Embryonic facial prominence (tissue), 1 donor: ENCODE measurements at regions not wholly inside any gene's neighbourhood (a gene's known extent, or its start where the extent isn't known, plus 50 kb on each side); places are given as distances from the start of the nearest gene placed in this dataset.

ENCODE experiments used
- DNase-seq: peaks from one replicate; pipeline ENCODE4 v3.0.0-alpha.2; 2016; ENCODE audit errors: extremely low spot score

GRCh38 chr10:28926932-28927331 lies 249.6 kb downstream of the BAMBI start:
- no peak for DNase-seq

- no peak for DNase-seq
Observed at GRCh38 chr10:28928484-28928883, 251.2 kb downstream of the BAMBI start.

- DNase-seq = no peak
Observed at GRCh38 chr10:28929942-28930341, 252.6 kb downstream of the BAMBI start.

- DNase-seq = no peak
Observed at GRCh38 chr10:28930514-28931495, 253.5 kb downstream of the BAMBI start.

- DNase-seq = no peak
Observed at GRCh38 chr10:28935061-28935460, 257.7 kb downstream of the BAMBI start.

GRCh38 chr10:28937959-28938358 lies 260.6 kb downstream of the BAMBI start:
- no peak for DNase-seq

GRCh38 chr10:28938745-28939144 lies 261.4 kb downstream of the BAMBI start:
- DNase-seq = no peak

- DNase-seq = peak; percentile 69
Observed at GRCh38 chr10:28939281-28940157, 262.2 kb downstream of the BAMBI start.

- DNase-seq = no peak
Observed at GRCh38 chr10:28940158-28940888, 263.0 kb downstream of the BAMBI start.

- no peak for DNase-seq
Observed at GRCh38 chr10:28942012-28942411, 264.7 kb downstream of the BAMBI start.

- DNase-seq = no peak
Observed at GRCh38 chr10:28945959-28946358, 268.6 kb downstream of the BAMBI start.

- no peak for DNase-seq
Observed at GRCh38 chr10:28946479-28946878, 269.2 kb downstream of the BAMBI start.

GRCh38 chr10:28947171-28947570 lies 269.9 kb downstream of the BAMBI start:
- peak; percentile 45 for DNase-seq

- no peak for DNase-seq
Observed at GRCh38 chr10:28948046-28948445, 270.7 kb downstream of the BAMBI start.

GRCh38 chr10:28949005-28950004 lies 272.0 kb downstream of the BAMBI start:
- DNase-seq = no peak

- no peak for DNase-seq
Observed at GRCh38 chr10:28951484-28951883, 274.2 kb downstream of the BAMBI start.

GRCh38 chr10:28952523-28952922 lies 275.2 kb downstream of the BAMBI start:
- DNase-seq = no peak

- DNase-seq = no peak
Observed at GRCh38 chr10:28954211-28954610, 276.9 kb downstream of the BAMBI start.

GRCh38 chr10:28958468-28958867 lies 281.1 kb downstream of the BAMBI start:
- DNase-seq = no peak

GRCh38 chr10:28959850-28960501 lies 282.7 kb downstream of the BAMBI start:
- no peak for DNase-seq
